Peyer's patch (tissue), 4 donors: ENCODE measurements at regions not wholly inside any gene's neighbourhood (a gene's known extent, or its start where the extent isn't known, plus 50 kb on each side); places are given as distances from the start of the nearest gene placed in this dataset.

Experiments used
- DNase-seq, 3 donors: peaks; one replicate each; pipeline ENCODE4 v3.0.0-alpha.2; 2017 to 2019
- H3K27ac ChIP-seq, 4 donors: fragments of 200-600 bp; sonication (generic); one replicate each; pipeline ENCODE4 v1.5.1; 2016 to 2019
- H3K27me3 ChIP-seq, 2 donors: fragments of 200-600 bp; sonication (generic); one replicate each; pipeline ENCODE4 v1.5.1; 2019
- H3K36me3 ChIP-seq, 3 donors: fragments of 200-600 bp; sonication (generic); one replicate each; pipeline ENCODE4 v1.5.1; 2016 to 2019
- H3K4me1 ChIP-seq, 4 donors: fragments of 200-600 bp; sonication (generic); one replicate each; pipeline ENCODE4 v1.5.1; 2016 to 2019
- H3K4me3 ChIP-seq, 4 donors: fragments of 200-600 bp; sonication (generic); 1 replicate in 3 of 4; 2 replicates in 1 of 4; pipeline ENCODE4 v1.5.1; 2016 to 2019; ENCODE audit warnings: mild to moderate bottlenecking in 1 of 4
- H3K9me3 ChIP-seq, 4 donors: fragments of 200-600 bp; sonication (generic); one replicate each; pipeline ENCODE4 v1.5.1; 2016 to 2019; ENCODE audit warnings: mild to moderate bottlenecking in 1 of 4
- CTCF ChIP-seq, 6 experiments: fragments of 450-650 bp in 4 of 6; fragments of 200-600 bp in 2 of 6; sonication (generic) in 1 of 6; IDR thresholded peaks; one replicate each; pipeline ENCODE4 v1.5.1; 2017 to 2019; ENCODE audit warnings: antibody characterized with exemption in 6 of 6, mild to moderate bottlenecking in 3 of 6, moderate library complexity in 1 of 6
- POLR2A ChIP-seq, 2 donors: fragments of 450-650 bp; IDR thresholded peaks; one replicate each; pipeline ENCODE4 v1.5.1; 2017; ENCODE audit warnings: antibody characterized with exemption in 2 of 2, mild to moderate bottlenecking in 2 of 2, moderate library complexity in 2 of 2

- no peaks in the 10 kb centered on the region for H3K9me3 ChIP-seq
- H3K4me1 ChIP-seq, result no peaks in the 10 kb centered on the region
- TF ChIP-seq CTCF (IDR thresholded peaks at IDR 0.05), result no peak
- no peaks in the 10 kb centered on the region for H3K36me3 ChIP-seq
- no peak overlapping the region for H3K27ac ChIP-seq
- H3K4me3 ChIP-seq, result no peak overlapping the region
- no peaks in the 10 kb centered on the region for H3K27me3 ChIP-seq
- DNase-seq, result no peak
Observed at GRCh38 chr5:111930449-111930848, 173.5 kb upstream of the NREP start.

- no peaks in the 10 kb centered on the region for H3K4me1 ChIP-seq
- no peaks in the 10 kb centered on the region for H3K27me3 ChIP-seq
- H3K27ac ChIP-seq, result no peak overlapping the region
- TF ChIP-seq POLR2A (IDR thresholded peaks at IDR 0.05) (no peak), CTCF (IDR thresholded peaks at IDR 0.05) (no peak)
- no peak for DNase-seq
- no peak overlapping the region for H3K4me3 ChIP-seq
- no peaks in the 10 kb centered on the region for H3K36me3 ChIP-seq
- H3K9me3 ChIP-seq, result no peaks in the 10 kb centered on the region
Observed at GRCh38 chr5:111929867-111930266, 172.9 kb upstream of the NREP start.

DNA sequence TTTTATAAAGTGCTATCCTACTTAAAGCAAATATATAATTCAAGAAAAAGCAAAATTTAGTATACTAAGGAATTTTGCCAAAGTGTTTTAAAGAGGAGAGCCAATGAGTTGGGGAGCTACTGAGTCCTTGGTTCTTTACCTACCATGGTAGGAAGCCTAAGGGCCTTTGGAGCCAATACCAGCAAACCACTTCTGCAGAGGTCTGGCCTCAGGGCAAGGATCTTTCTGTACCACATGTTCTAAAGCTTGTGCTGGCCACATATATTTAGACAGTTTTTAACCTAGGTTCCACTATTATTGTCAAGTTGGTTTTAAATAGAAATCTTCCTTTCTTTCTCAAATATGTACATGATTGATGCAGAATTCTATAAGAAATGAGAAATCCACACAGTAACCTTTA lies 172.3 kb upstream of the NREP start:
- no peak overlapping the region for H3K27ac ChIP-seq
- H3K27me3 ChIP-seq, result no peaks in the 10 kb centered on the region
- no peaks in the 10 kb centered on the region for H3K4me1 ChIP-seq
- no peak overlapping the region for H3K4me3 ChIP-seq
- H3K36me3 ChIP-seq, result no peaks in the 10 kb centered on the region
- DNase-seq, result no peak
- H3K9me3 ChIP-seq, result no peaks in the 10 kb centered on the region
- TF ChIP-seq POLR2A (IDR thresholded peaks at IDR 0.05), result no peak
- no peak for TF ChIP-seq CTCF (IDR thresholded peaks at IDR 0.05)

GRCh38 chr5:111928511-111928910 lies 171.5 kb upstream of the NREP start:
- no peak overlapping the region for H3K27ac ChIP-seq
- no peak for DNase-seq
- no peak for TF ChIP-seq POLR2A (IDR thresholded peaks at IDR 0.05)
- no peak for TF ChIP-seq CTCF (IDR thresholded peaks at IDR 0.05)
- H3K36me3 ChIP-seq, result no peaks in the 10 kb centered on the region
- no peak overlapping the region for H3K4me3 ChIP-seq
- H3K27me3 ChIP-seq, result no peaks in the 10 kb centered on the region
- H3K9me3 ChIP-seq, result no peaks in the 10 kb centered on the region
- H3K4me1 ChIP-seq, result no peaks in the 10 kb centered on the region

DNA sequence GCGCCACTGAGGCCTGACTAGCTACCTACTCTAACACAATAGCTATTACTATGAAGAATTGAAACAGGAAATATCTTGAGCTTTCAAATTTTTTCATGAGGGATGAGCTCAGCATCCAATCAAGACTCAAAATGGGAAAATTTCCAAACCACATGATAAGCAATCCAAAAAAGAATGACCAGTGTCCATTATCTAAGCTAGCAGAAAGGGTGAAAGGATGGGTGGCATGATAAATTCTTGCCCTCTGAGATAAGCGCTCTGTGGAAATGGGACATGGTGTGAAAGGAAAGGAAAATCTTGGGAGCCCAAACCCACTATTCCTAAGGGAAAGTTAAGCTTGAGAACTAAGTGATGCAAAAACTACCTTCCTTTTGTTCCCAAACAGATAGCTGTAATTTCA lies 170.2 kb upstream of the NREP start:
- no peak overlapping the region for H3K27ac ChIP-seq
- H3K9me3 ChIP-seq, result no peaks in the 10 kb centered on the region
- no peak for TF ChIP-seq POLR2A (IDR thresholded peaks at IDR 0.05)
- TF ChIP-seq CTCF (IDR thresholded peaks at IDR 0.05), result no peak
- H3K4me1 ChIP-seq, result no peaks in the 10 kb centered on the region
- H3K27me3 ChIP-seq, result no peaks in the 10 kb centered on the region
- DNase-seq, result no peak
- no peak overlapping the region for H3K4me3 ChIP-seq
- no peaks in the 10 kb centered on the region for H3K36me3 ChIP-seq

GRCh38 chr5:111926026-111926425 lies 169.0 kb upstream of the NREP start:
- TF ChIP-seq POLR2A (IDR thresholded peaks at IDR 0.05) (no peak), CTCF (IDR thresholded peaks at IDR 0.05) (no peak)

More at GRCh38 chr5:111926026-111926425, 169.0 kb upstream of the NREP start:
- H3K9me3 ChIP-seq, result no peaks in the 10 kb centered on the region
- no peaks in the 10 kb centered on the region for H3K4me1 ChIP-seq
- no peaks in the 10 kb centered on the region for H3K36me3 ChIP-seq
- H3K27me3 ChIP-seq, result no peaks in the 10 kb centered on the region
- H3K4me3 ChIP-seq, result no peak overlapping the region
- no peak for DNase-seq
- no peak overlapping the region for H3K27ac ChIP-seq
